H1 (cell line): ENCODE measurements at regions not wholly inside any gene's neighbourhood (a gene's known extent, or its start where the extent isn't known, plus 50 kb on each side); places are given as distances from the start of the nearest gene placed in this dataset.

ENCODE experiments used
- CTCF ChIA-PET: fragments of 300-600 bp; sonication (Branson Sonifier 250); formaldehyde crosslinking; loops from one replicate; lab custom pipeline; 2021; ENCODE audit not compliant: partially characterized antibody; lab: Charles Lee
- POLR2A ChIA-PET: fragments of 300-600 bp; sonication (Branson Sonifier 250); formaldehyde crosslinking; loops from one replicate; lab custom pipeline; 2021; ENCODE audit warnings: inconsistent platforms; ENCODE audit not compliant: partially characterized antibody; lab: Charles Lee
- DNase-seq, 2 experiments: peaks; one replicate each; pipeline versions ENCODE4 v3.0.0 to v3.0.0-alpha.2; 2010 to 2022; ENCODE audit warnings: low spot score in 2 of 2, low read depth in 1 of 2, mixed read lengths in 1 of 2
- FAIRE-seq: peaks from 2 replicates; lab custom pipeline; 2011; peaks lifted over from hg19 to GRCh38; lab: Jason Lieb, UNC
- H2AFZ ChIP-seq: 2 replicates; pipeline ENCODE4 v1.8.1; 2012; ENCODE audit warnings: low read length, inconsistent platforms
- H2AK5ac ChIP-seq: 2 replicates; pipeline ENCODE4 v1.6.1; 2013; ENCODE audit warnings: low read depth, low read length
- H2BK120ac ChIP-seq: replicated peaks from 2 replicates; pipeline ENCODE3; 2013; ENCODE audit warnings: low read depth, low read length, inconsistent platforms
- H2BK12ac ChIP-seq: 2 replicates; pipeline ENCODE4 v1.6.1; 2013; ENCODE audit warnings: low read depth, low read length
- H2BK15ac ChIP-seq: 2 replicates; pipeline ENCODE4 v1.6.1; 2013; ENCODE audit warnings: low read length
- H2BK20ac ChIP-seq: 2 replicates; pipeline ENCODE4 v1.6.1; 2013; ENCODE audit warnings: low read length
- H2BK5ac ChIP-seq: 2 replicates; pipeline ENCODE4 v1.6.1; 2013; ENCODE audit warnings: low read depth, low read length
- H3K14ac ChIP-seq: 2 replicates; pipeline ENCODE4 v1.6.1; 2013; ENCODE audit warnings: inconsistent platforms; ENCODE audit not compliant: insufficient read length
- H3K18ac ChIP-seq: 2 replicates; pipeline ENCODE4 v1.6.1; 2013; ENCODE audit warnings: low read length; ENCODE audit errors: extremely low read depth
- H3K23ac ChIP-seq: 2 replicates; pipeline ENCODE4 v1.6.1; 2013; ENCODE audit warnings: inconsistent platforms; ENCODE audit not compliant: insufficient read length
- H3K23me2 ChIP-seq: 2 replicates; pipeline ENCODE4 v1.6.1; 2013; ENCODE audit warnings: low read depth, low read length
- H3K27ac ChIP-seq: 2 replicates; pipeline ENCODE4 v1.6.1; 2011; ENCODE audit warnings: low read depth, low read length, inconsistent platforms
- H3K27me3 ChIP-seq, 4 experiments: replicated peaks in 1 of 4; 1 replicate in 1 of 4; 2 replicates in 3 of 4; pipeline versions ENCODE4 v1.6.1 to v1.8.1; 2011 to 2013; ENCODE audit warnings: low read length in 3 of 4, mild to moderate bottlenecking in 3 of 4, inconsistent platforms in 2 of 4, mixed read lengths in 2 of 4, moderate library complexity in 1 of 4; ENCODE audit not compliant: control insufficient read depth in 3 of 4, insufficient read depth in 3 of 4; ENCODE audit errors: extremely low read depth in 1 of 4
- H3K36me3 ChIP-seq, 4 experiments: 2 replicates each; pipeline versions ENCODE4 v1.6.1 to v1.8.1; 2011 to 2013; ENCODE audit warnings: mild to moderate bottlenecking in 4 of 4, low read length in 3 of 4, moderate library complexity in 2 of 4, control low read depth in 1 of 4, inconsistent platforms in 1 of 4; ENCODE audit not compliant: insufficient read depth in 4 of 4, control insufficient read depth in 2 of 4
- H3K4ac ChIP-seq: replicated peaks from 2 replicates; pipeline ENCODE3; 2013; ENCODE audit warnings: low read length, low read depth, mixed read lengths, inconsistent platforms; ENCODE audit not compliant: insufficient read length
- H3K4me1 ChIP-seq, 4 experiments: replicated peaks in 1 of 4; 1 replicate in 1 of 4; 2 replicates in 3 of 4; pipeline versions ENCODE4 v1.6.1 to v1.8.1; 2011 to 2013; ENCODE audit warnings: low read length in 3 of 4, inconsistent platforms in 2 of 4, mixed read lengths in 1 of 4; ENCODE audit not compliant: insufficient read depth in 4 of 4, control insufficient read depth in 3 of 4
- H3K4me2 ChIP-seq, 2 experiments: 2 replicates each; pipeline versions ENCODE4 v1.6.1 to v1.8.1; 2011 to 2013; ENCODE audit warnings: low read depth in 2 of 2, low read length in 2 of 2, control low read depth in 1 of 2, inconsistent platforms in 1 of 2, mild to moderate bottlenecking in 1 of 2; ENCODE audit not compliant: insufficient read depth in 1 of 2
- H3K4me3 ChIP-seq, 4 experiments: fragments of 200-600, 300-600 bp in 1 of 4; sonication (generic), shearing (Covaris generic), sonication (Bioruptor Twin) in 1 of 4; 2 replicates each; pipeline versions ENCODE4 v1.5.1 to v1.8.1; 2011 to 2016; ENCODE audit warnings: low read length in 4 of 4, low read depth in 3 of 4, control low read depth in 2 of 4, inconsistent platforms in 2 of 4, mild to moderate bottlenecking in 2 of 4, mixed read lengths in 1 of 4, moderate library complexity in 1 of 4; ENCODE audit not compliant: insufficient read depth in 2 of 4; ENCODE audit errors: extremely low read depth in 1 of 4
- H3K56ac ChIP-seq: replicated peaks from 2 replicates; pipeline ENCODE3; 2013; ENCODE audit warnings: low read depth, mild to moderate bottlenecking, mixed read lengths, low read length, inconsistent platforms; ENCODE audit not compliant: insufficient read length
- H3K79me1 ChIP-seq: 2 replicates; pipeline ENCODE4 v1.6.1; 2013; ENCODE audit warnings: low read depth, low read length, control low read depth
- H3K79me2 ChIP-seq, 2 experiments: 2 replicates each; pipeline versions ENCODE4 v1.6.1 to v1.8.1; 2012 to 2013; ENCODE audit warnings: low read length in 2 of 2, mild to moderate bottlenecking in 2 of 2, inconsistent platforms in 1 of 2; ENCODE audit not compliant: insufficient read depth in 2 of 2, control insufficient read depth in 1 of 2
- H3K9ac ChIP-seq, 4 experiments: replicated peaks in 1 of 4; 1 replicate in 1 of 4; 2 replicates in 3 of 4; pipeline versions ENCODE4 v1.6.1 to v1.8.1; 2011 to 2013; ENCODE audit warnings: low read depth in 3 of 4, low read length in 3 of 4, control low read depth in 2 of 4, mild to moderate bottlenecking in 2 of 4, moderate library complexity in 2 of 4, inconsistent platforms in 1 of 4; ENCODE audit errors: extremely low read depth in 1 of 4
- H3K9me3 ChIP-seq, 2 experiments: 2 replicates each; pipeline versions ENCODE4 v1.6.1 to v1.8.1; 2012 to 2013; ENCODE audit warnings: mild to moderate bottlenecking in 2 of 2, moderate library complexity in 2 of 2, control low read depth in 1 of 2, inconsistent platforms in 1 of 2, low read depth in 1 of 2, low read length in 1 of 2, mixed read lengths in 1 of 2; ENCODE audit not compliant: insufficient read depth in 2 of 2
- H4K20me1 ChIP-seq, 2 experiments: replicated peaks in 1 of 2; 2 replicates each; pipeline versions ENCODE3 to v1.8.1; 2011 to 2013; ENCODE audit warnings: inconsistent platforms in 2 of 2, low read length in 2 of 2, mild to moderate bottlenecking in 1 of 2; ENCODE audit not compliant: insufficient read depth in 2 of 2, control insufficient read depth in 1 of 2
- H4K5ac ChIP-seq: 2 replicates; pipeline ENCODE4 v1.6.1; 2013; ENCODE audit warnings: low read length, low read depth, mixed read lengths, inconsistent platforms; ENCODE audit not compliant: insufficient read length
- H4K8ac ChIP-seq: 2 replicates; pipeline ENCODE4 v1.8.0; 2013; ENCODE audit warnings: mild to moderate bottlenecking, moderate library complexity, low read length, inconsistent platforms; ENCODE audit not compliant: insufficient read depth; ENCODE audit errors: extremely low read depth
- H4K91ac ChIP-seq: replicated peaks from 2 replicates; pipeline ENCODE3; 2013; ENCODE audit warnings: low read length, mixed read lengths, inconsistent platforms; ENCODE audit not compliant: insufficient read length
- ASH2L ChIP-seq: fragments of 200-600, 300-600 bp; sonication (generic); IDR thresholded peaks from one replicate; pipeline ENCODE4 v1.7.1; 2017; ENCODE audit warnings: low read length
- CBX8 ChIP-seq: fragments of 300-800, 300-1000 bp; sonication (generic); IDR thresholded peaks from 2 replicates; pipeline ENCODE4 v1.7.1; 2016; ENCODE audit warnings: low read depth, low read length, borderline replicate concordance
- EGR1 ChIP-seq: IDR thresholded peaks from 2 replicates; pipeline ENCODE4 v1.6.1; 2011; ENCODE audit warnings: low read depth, low read length, borderline replicate concordance
- EP300 ChIP-seq, 2 experiments: IDR thresholded peaks; 1 replicate in 1 of 2; 2 replicates in 1 of 2; pipeline ENCODE4 v1.6.1; 2011 to 2012; ENCODE audit warnings: low read depth in 2 of 2, low read length in 2 of 2, mild to moderate bottlenecking in 2 of 2, borderline replicate concordance in 1 of 2, inconsistent platforms in 1 of 2, moderate library complexity in 1 of 2
- FOSL1 ChIP-seq: IDR thresholded peaks from 2 replicates; pipeline ENCODE4 v1.6.1; 2011; ENCODE audit warnings: mild to moderate bottlenecking, low read depth, low read length, moderate library complexity; ENCODE audit not compliant: insufficient read depth
- KDM4A ChIP-seq: IDR thresholded peaks from one replicate; pipeline ENCODE4 v1.7.1; 2012; ENCODE audit warnings: low read depth, mild to moderate bottlenecking, moderate library complexity, low read length, inconsistent platforms; ENCODE audit not compliant: severe bottlenecking
- RFX5 ChIP-seq: IDR thresholded peaks from 2 replicates; pipeline ENCODE4 v1.6.1; 2011; ENCODE audit warnings: low read depth, low read length, improper control_type of control experiment, borderline replicate concordance
- USF2 ChIP-seq: IDR thresholded peaks from 2 replicates; pipeline ENCODE4 v1.6.1; 2011; ENCODE audit warnings: low read length, improper control_type of control experiment
- WGBS, 2 experiments: shearing (Covaris generic) in 1 of 2; methylation state at CpG; one replicate each; pipeline versions ENCODE4 v1.1.6 to v1.1.7; 2013 to 2015; ENCODE audit warnings: low lambda C conversion rate in 2 of 2, mixed read lengths in 2 of 2, inconsistent platforms in 1 of 2, low coverage in 1 of 2, missing lambda C conversion rate in 1 of 2; ENCODE audit not compliant: insufficient replicate concordance in 2 of 2, insufficient coverage in 1 of 2, insufficient read length in 1 of 2; ENCODE audit errors: extremely low coverage in 1 of 2, missing lambda C conversion rate in 1 of 2; 5-methylcytosine and 5-hydroxymethylcytosine counted together

DNA sequence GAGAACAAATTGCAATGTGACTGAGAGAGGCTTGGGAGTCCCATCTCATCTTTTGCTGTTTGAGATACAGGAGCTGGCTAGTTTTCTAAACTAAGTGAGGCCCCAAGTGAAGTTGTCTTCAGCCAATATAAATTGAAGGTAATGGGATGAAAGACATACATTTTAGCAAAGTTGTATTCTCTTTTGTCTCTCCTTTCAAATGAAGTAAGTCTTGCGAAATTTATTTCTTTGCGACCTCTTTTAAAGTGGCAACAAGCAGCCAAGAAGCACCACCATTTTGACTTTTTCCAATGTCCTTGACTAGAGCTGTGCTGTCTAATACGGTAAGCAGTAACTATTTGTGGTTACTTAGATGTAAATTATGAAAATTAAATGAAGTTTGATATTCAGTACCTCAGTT lies 385.7 kb downstream of the USP25 start:
- no peak overlapping the region for H3K14ac ChIP-seq
- no peaks in the 10 kb centered on the region for H3K4me1 ChIP-seq
- H2AFZ ChIP-seq = no peak overlapping the region
- H3K23me2 ChIP-seq = no peaks in the 10 kb centered on the region
- no peak overlapping the region for H3K9ac ChIP-seq
- H3K4ac ChIP-seq = no peak overlapping the region
- no peak overlapping the region for H3K4me2 ChIP-seq
- CTCF ChIA-PET = no interaction called here
- FAIRE-seq (no peak), DNase-seq (no peak)
- H3K79me2 ChIP-seq = no peaks in the 10 kb centered on the region
- H4K91ac ChIP-seq = no peak overlapping the region
- no peak overlapping the region for H4K8ac ChIP-seq
- no peak overlapping the region for H2BK15ac ChIP-seq
- no peaks in the 10 kb centered on the region for H3K27me3 ChIP-seq
- no peaks in the 10 kb centered on the region for H3K36me3 ChIP-seq
- H2BK120ac ChIP-seq = no peak overlapping the region
- H3K18ac ChIP-seq = no peak overlapping the region
- no peak overlapping the region for H2AK5ac ChIP-seq
- H4K20me1 ChIP-seq = no peaks in the 10 kb centered on the region
- H3K23ac ChIP-seq = no peak overlapping the region
- no peak overlapping the region for H2BK12ac ChIP-seq
- no peak overlapping the region for H3K27ac ChIP-seq
- H3K79me1 ChIP-seq = no peaks in the 10 kb centered on the region
- no peaks in the 10 kb centered on the region for H3K9me3 ChIP-seq
- H2BK20ac ChIP-seq = no peak overlapping the region
- no peak overlapping the region for H4K5ac ChIP-seq
- H3K4me3 ChIP-seq = no peak overlapping the region
- WGBS, 2 experiments = 92% methylated on average over 3 of the region's 3 CpGs; no CpG with 5 or more reads in 1 of the 2 experiments
- H3K56ac ChIP-seq = no peak overlapping the region
- H2BK5ac ChIP-seq = no peak overlapping the region
- POLR2A ChIA-PET = no interaction called here
- TF ChIP-seq CBX8 (no peak), EGR1 (no peak), USF2 (no peak), KDM4A (no peak), EP300 (IDR thresholded peaks at IDR 0.05; ENCODE audit: borderline replicate concordance in 1 of 2, low read depth in 2 of 2, low read length in 2 of 2) (no peak), ASH2L (no peak), FOSL1 (no peak), RFX5 (no peak)
